ENCODE measurements at regions not wholly inside any gene's neighbourhood (a gene's known extent, or its start where the extent isn't known, plus 50 kb on each side); places are given as distances from the start of the nearest gene placed in this dataset.

- TF ChIP-seq ZNF512 (CRISPR knock-in tag; IDR thresholded peaks at IDR 0.05; ENCODE audit: borderline replicate concordance) = no peak
- TF ChIP-seq FOXP1 (CRISPR knock-in tag; IDR thresholded peaks at IDR 0.05; ENCODE audit: borderline replicate concordance) = no peak
- TF ChIP-seq SP1 (CRISPR knock-in tag; conservative IDR thresholded peaks at IDR 0.05) = no peak
- TF ChIP-seq FOXJ3 (CRISPR knock-in tag; IDR thresholded peaks at IDR 0.05; ENCODE audit: borderline replicate concordance) = no peak
Observed at GRCh38 chr4:74567981-74568380, 123.0 kb downstream of the AREG start (continued).

- Mint-ChIP-seq H3K27me3 (ENCODE audit: low read depth) (no peaks in the 10 kb centered on the region), H3K9me3 (peaks cover 34% of the 10 kb centered on the region), H3K4me1 (no peaks in the 10 kb centered on the region), H3K4me3 (no peak overlapping the region), H3K27ac (no peak overlapping the region), H3K36me3 (peaks cover 8% of the 10 kb centered on the region)
- DNase-seq (ENCODE audit: low spot score) (no peak), ATAC-seq (no peak)
- CTCF ChIA-PET = no interaction called here
- POLR2A ChIA-PET = no interaction called here
- TF ChIP-seq SOX15 (CRISPR knock-in tag; IDR thresholded peaks at IDR 0.05) (no peak), GRHL2 (CRISPR knock-in tag; IDR thresholded peaks at IDR 0.05; ENCODE audit: insufficient replicate concordance, severe bottlenecking) (no peak), ZNF532 (CRISPR knock-in tag; IDR thresholded peaks at IDR 0.05; ENCODE audit: borderline replicate concordance) (no peak), ZBTB21 (CRISPR knock-in tag; IDR thresholded peaks at IDR 0.05; ENCODE audit: borderline replicate concordance) (no peak), ESRRA (CRISPR knock-in tag; IDR thresholded peaks at IDR 0.05; ENCODE audit: borderline replicate concordance) (no peak), ZNF138 (CRISPR knock-in tag; conservative IDR thresholded peaks at IDR 0.05) (no peak), ZNF263 (CRISPR knock-in tag; IDR thresholded peaks at IDR 0.05; ENCODE audit: low read depth) (no peak), ETV6 (CRISPR knock-in tag; IDR thresholded peaks at IDR 0.05) (no peak), NFYB (CRISPR knock-in tag; conservative IDR thresholded peaks at IDR 0.05; ENCODE audit: low read depth) (no peak), NR1H2 (CRISPR knock-in tag; IDR thresholded peaks at IDR 0.05) (no peak), GTF2I (CRISPR knock-in tag; conservative IDR thresholded peaks at IDR 0.05) (no peak), NR2C2 (CRISPR knock-in tag; IDR thresholded peaks at IDR 0.05) (no peak), ZNF671 (CRISPR knock-in tag; IDR thresholded peaks at IDR 0.05) (no peak), ZNF425 (CRISPR knock-in tag; conservative IDR thresholded peaks at IDR 0.05) (no peak), IRF1 (CRISPR knock-in tag; IDR thresholded peaks at IDR 0.05) (no peak), ZNF281 (CRISPR knock-in tag; IDR thresholded peaks at IDR 0.05) (no peak), FOXJ3 (CRISPR knock-in tag; IDR thresholded peaks at IDR 0.05; ENCODE audit: borderline replicate concordance) (no peak), ZNF416 (CRISPR knock-in tag; IDR thresholded peaks at IDR 0.05) (no peak), ARID4B (CRISPR knock-in tag; IDR thresholded peaks at IDR 0.05; ENCODE audit: borderline replicate concordance) (no peak)
Observed at GRCh38 chr4:74570095-74570494, 125.2 kb downstream of the AREG start.
